KMS-11 (cell line): ENCODE measurements at regions not wholly inside any gene's neighbourhood (a gene's known extent, or its start where the extent isn't known, plus 50 kb on each side); places are given as distances from the start of the nearest gene placed in this dataset.
A peak's percentile ranks its signal among the peaks of the same experiment; 100 is the strongest.

ENCODE experiments used
- H2AFZ ChIP-seq: fragments of 200-600 bp; sonication (generic); 2 replicates; pipeline ENCODE4 v1.6.1; 2016; ENCODE audit warnings: antibody characterized with exemption, mixed run types, low read depth
- H3K27ac ChIP-seq: fragments of 200-600 bp; sonication (generic); 2 replicates; pipeline ENCODE4 v1.6.1; 2016; ENCODE audit warnings: mild to moderate bottlenecking, mixed run types
- H3K27me3 ChIP-seq: fragments of 200-600 bp; sonication (generic); 2 replicates; pipeline ENCODE4 v1.6.1; 2017; ENCODE audit warnings: mild to moderate bottlenecking, low read depth, mixed run types, moderate library complexity; ENCODE audit not compliant: insufficient read depth
- H3K36me3 ChIP-seq: fragments of 200-600 bp; sonication (generic); 2 replicates; pipeline ENCODE4 v1.6.1; 2017; ENCODE audit warnings: mild to moderate bottlenecking, mixed run types; ENCODE audit not compliant: insufficient read depth
- H3K4me1 ChIP-seq: fragments of 200-600 bp; sonication (generic); 2 replicates; pipeline ENCODE4 v1.6.1; 2016; ENCODE audit warnings: mild to moderate bottlenecking, low read depth, mixed run types; ENCODE audit not compliant: poor library complexity, severe bottlenecking
- H3K4me2 ChIP-seq: fragments of 200-600 bp; sonication (generic); 2 replicates; pipeline ENCODE4 v1.7.0; 2016; ENCODE audit warnings: mild to moderate bottlenecking, mixed run types
- H3K4me3 ChIP-seq: fragments of 200-600 bp; sonication (generic); IDR thresholded peaks from 2 replicates; pipeline ENCODE4 v1.6.1; 2017; ENCODE audit warnings: low read depth, low read length, mixed read lengths; ENCODE audit not compliant: insufficient read depth
- H3K79me2 ChIP-seq: fragments of 200-600 bp; sonication (generic); 2 replicates; pipeline ENCODE4 v1.6.1; 2016; ENCODE audit warnings: low read depth, mixed run types; ENCODE audit not compliant: insufficient read depth
- H3K9ac ChIP-seq: fragments of 200-600 bp; sonication (generic); 2 replicates; pipeline ENCODE4 v1.6.1; 2016; ENCODE audit warnings: mild to moderate bottlenecking, mixed run types
- H4K20me1 ChIP-seq: fragments of 200-600 bp; sonication (generic); 2 replicates; pipeline ENCODE4 v1.6.1; 2016; ENCODE audit warnings: mild to moderate bottlenecking, mixed run types; ENCODE audit not compliant: insufficient read depth
- CTCF ChIP-seq: fragments of 200-600 bp; sonication (generic); conservative IDR thresholded peaks from 2 replicates; pipeline ENCODE4 v1.6.1; 2017; ENCODE audit warnings: low read depth, mild to moderate bottlenecking, antibody characterized with exemption, low read length, moderate library complexity, mixed read lengths

GRCh38 chr2:211026109-211026508, 469.7 kb downstream of the CPS1 start:
- no peak overlapping the region for H2AFZ ChIP-seq
- no peak overlapping the region for H3K4me3 ChIP-seq
- H3K79me2 ChIP-seq, result no peaks in the 10 kb centered on the region
- H3K9ac ChIP-seq, result no peak overlapping the region
- H4K20me1 ChIP-seq, result no peaks in the 10 kb centered on the region
- no peaks in the 10 kb centered on the region for H3K36me3 ChIP-seq
- no peak for TF ChIP-seq CTCF
- H3K4me2 ChIP-seq, result no peak overlapping the region
- no peak overlapping the region for H3K27ac ChIP-seq
- no peaks in the 10 kb centered on the region for H3K27me3 ChIP-seq
- no peaks in the 10 kb centered on the region for H3K4me1 ChIP-seq

- H4K20me1 ChIP-seq, result no peaks in the 10 kb centered on the region
- H3K4me1 ChIP-seq, result no peaks in the 10 kb centered on the region
- no peak overlapping the region for H3K4me3 ChIP-seq
- H3K36me3 ChIP-seq, result no peaks in the 10 kb centered on the region
- H3K4me2 ChIP-seq, result no peak overlapping the region
- no peak overlapping the region for H3K9ac ChIP-seq
- TF ChIP-seq CTCF, result no peak
- no peak overlapping the region for H2AFZ ChIP-seq
- H3K27ac ChIP-seq, result no peak overlapping the region
- H3K27me3 ChIP-seq, result no peaks in the 10 kb centered on the region
- H3K79me2 ChIP-seq, result no peaks in the 10 kb centered on the region
Observed at GRCh38 chr2:211027976-211028375, 471.6 kb downstream of the CPS1 start.

- no peaks in the 10 kb centered on the region for H3K36me3 ChIP-seq
- H3K27ac ChIP-seq, result no peak overlapping the region
- H3K79me2 ChIP-seq, result no peaks in the 10 kb centered on the region
- no peak overlapping the region for H2AFZ ChIP-seq
- TF ChIP-seq CTCF, result peak; percentile 40
- no peak overlapping the region for H3K4me2 ChIP-seq
- no peaks in the 10 kb centered on the region for H3K4me1 ChIP-seq
- no peaks in the 10 kb centered on the region for H3K27me3 ChIP-seq
- no peaks in the 10 kb centered on the region for H4K20me1 ChIP-seq
- H3K9ac ChIP-seq, result no peak overlapping the region
- no peak overlapping the region for H3K4me3 ChIP-seq
Observed at GRCh38 chr2:211033765-211034164, 477.4 kb downstream of the CPS1 start.

DNA sequence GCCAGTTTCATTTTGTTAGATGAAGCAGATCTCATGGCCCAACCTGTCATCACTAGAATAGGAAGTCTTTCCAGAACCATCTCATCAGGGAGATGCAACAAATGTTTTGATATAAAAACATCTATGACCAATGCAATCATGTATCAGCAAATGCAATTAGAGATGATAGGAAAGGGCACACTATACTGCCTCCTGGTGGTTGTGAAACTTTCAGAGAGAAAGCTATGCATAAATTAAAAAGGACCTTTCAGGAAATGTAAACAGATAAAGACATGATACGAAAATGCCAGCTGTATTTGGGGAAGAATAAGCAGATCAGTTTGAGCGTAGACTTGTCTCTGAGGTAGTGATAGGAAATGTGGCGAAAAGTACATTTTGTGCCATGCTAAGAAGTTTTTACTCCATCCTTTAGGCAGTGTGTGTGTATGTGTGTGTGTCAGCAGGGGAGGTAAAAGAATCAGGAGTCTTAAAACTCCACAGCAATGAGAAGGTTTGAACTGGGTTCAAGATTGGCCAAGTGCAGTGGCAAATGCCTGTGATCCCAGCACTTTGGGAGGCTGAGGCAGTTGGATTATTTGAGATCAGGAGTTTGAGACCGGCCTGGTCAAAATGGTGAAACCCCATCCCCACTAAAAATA, 479.3 kb downstream of the CPS1 start:
- Histone ChIP-seq H3K27ac (no peak overlapping the region), H2AFZ (no peak overlapping the region)

More for the DNA sequence above, 479.3 kb downstream of the CPS1 start:
- peak; percentile 66 for TF ChIP-seq CTCF
- H3K4me3 ChIP-seq, result no peak overlapping the region
- no peaks in the 10 kb centered on the region for H3K79me2 ChIP-seq
- H4K20me1 ChIP-seq, result no peaks in the 10 kb centered on the region
- no peaks in the 10 kb centered on the region for H3K36me3 ChIP-seq
- H3K4me2 ChIP-seq, result no peak overlapping the region
- H3K4me1 ChIP-seq, result no peaks in the 10 kb centered on the region
- no peaks in the 10 kb centered on the region for H3K27me3 ChIP-seq
- no peak overlapping the region for H3K9ac ChIP-seq
